CD14-positive monocyte (primary cell): ENCODE measurements at regions not wholly inside any gene's neighbourhood (a gene's known extent, or its start where the extent isn't known, plus 50 kb on each side); places are given as distances from the start of the nearest gene placed in this dataset.

Source experiments
- DNase-seq, 3 donors: peaks; one replicate each; pipeline ENCODE4 v3.0.0-alpha.2; 2011 to 2022
- H2AFZ ChIP-seq: 2 replicates; pipeline ENCODE4 v1.6.0; 2012; ENCODE audit warnings: mild to moderate bottlenecking, low read depth, low read length, inconsistent platforms; ENCODE audit not compliant: insufficient read depth, poor library complexity, severe bottlenecking
- H3K27ac ChIP-seq, 2 donors: 1 replicate in 1 of 2; 2 replicates in 1 of 2; pipeline ENCODE4 v1.5.1; 2012 to 2013; ENCODE audit warnings: low read length in 2 of 2, control low read depth in 1 of 2, inconsistent platforms in 1 of 2, low read depth in 1 of 2, mild to moderate bottlenecking in 1 of 2
- H3K27me3 ChIP-seq, 2 donors: one replicate each; pipeline versions ENCODE4 v1.6.0 to v1.6.1; 2011 to 2013; ENCODE audit warnings: low read length in 2 of 2; ENCODE audit not compliant: control insufficient read depth in 2 of 2, insufficient read depth in 2 of 2
- H3K36me3 ChIP-seq, 2 donors: replicated peaks in 1 of 2; 1 replicate in 1 of 2; 2 replicates in 1 of 2; pipeline versions ENCODE4 v1.5.1 to v1.6.1; 2012 to 2013; ENCODE audit warnings: low read length in 2 of 2, control low read depth in 1 of 2, inconsistent platforms in 1 of 2, mild to moderate bottlenecking in 1 of 2; ENCODE audit not compliant: insufficient read depth in 2 of 2, control insufficient read depth in 1 of 2
- H3K4me1 ChIP-seq, 2 donors: 1 replicate in 1 of 2; 2 replicates in 1 of 2; pipeline versions ENCODE4 v1.5.1 to v1.6.1; 2012 to 2013; ENCODE audit warnings: low read length in 2 of 2, control low read depth in 1 of 2, inconsistent platforms in 1 of 2, mild to moderate bottlenecking in 1 of 2, moderate library complexity in 1 of 2; ENCODE audit not compliant: insufficient read depth in 2 of 2, control insufficient read depth in 1 of 2
- H3K4me2 ChIP-seq: replicated peaks from 2 replicates; pipeline ENCODE3; 2012; ENCODE audit warnings: low read length, moderate library complexity, mild to moderate bottlenecking; ENCODE audit not compliant: poor library complexity, severe bottlenecking; ENCODE audit errors: extremely low read depth
- H3K4me3 ChIP-seq, 3 experiments: fragments of 200-600 bp in 1 of 3; sonication (generic) in 1 of 3; replicated peaks in 1 of 3; 1 replicate in 2 of 3; 2 replicates in 1 of 3; pipeline ENCODE4 v1.5.1; 2011 to 2013; ENCODE audit warnings: low read length in 3 of 3, mild to moderate bottlenecking in 3 of 3, control low read depth in 2 of 3, low read depth in 2 of 3, inconsistent platforms in 1 of 3, moderate library complexity in 1 of 3
- H3K79me2 ChIP-seq: 2 replicates; pipeline ENCODE4 v1.6.0; 2012; ENCODE audit warnings: mild to moderate bottlenecking, control low read depth, inconsistent platforms, low read length, moderate library complexity; ENCODE audit not compliant: insufficient read depth
- H3K9ac ChIP-seq: 2 replicates; pipeline ENCODE4 v1.6.0; 2017; ENCODE audit warnings: low read length, mild to moderate bottlenecking; ENCODE audit not compliant: insufficient read depth, poor library complexity, severe bottlenecking
- H3K9me3 ChIP-seq, 2 donors: replicated peaks in 1 of 2; 1 replicate in 1 of 2; 2 replicates in 1 of 2; pipeline versions ENCODE4 v1.5.1 to v1.6.1; 2012 to 2013; ENCODE audit warnings: low read length in 2 of 2, control low read depth in 1 of 2; ENCODE audit not compliant: control insufficient read depth in 1 of 2, insufficient read depth in 1 of 2
- H4K20me1 ChIP-seq: 2 replicates; pipeline ENCODE4 v1.6.0; 2012; ENCODE audit warnings: mild to moderate bottlenecking, low read length, control low read depth, moderate library complexity; ENCODE audit not compliant: insufficient read depth
- H3K27ac Mint-ChIP-seq, 7 donors: one replicate each; pipeline ENCODE4 v1.8.0; 2020; ENCODE audit warnings: mild to moderate bottlenecking in 7 of 7, mixed read lengths in 7 of 7, moderate library complexity in 6 of 7, inconsistent platforms in 2 of 7
- H3K27me3 Mint-ChIP-seq, 3 donors: one replicate each; pipeline ENCODE4 v1.8.0; 2021 to 2022; ENCODE audit warnings: low read depth in 3 of 3, mild to moderate bottlenecking in 3 of 3, mixed read lengths in 3 of 3, moderate library complexity in 3 of 3, inconsistent platforms in 1 of 3
- H3K36me3 Mint-ChIP-seq, 2 donors: one replicate each; pipeline ENCODE4 v1.8.0; 2020; ENCODE audit warnings: mixed read lengths in 2 of 2, inconsistent platforms in 1 of 2, mild to moderate bottlenecking in 1 of 2
- H3K4me1 Mint-ChIP-seq: one replicate; pipeline ENCODE4 v1.8.0; 2020; ENCODE audit warnings: mild to moderate bottlenecking, mixed read lengths
- H3K4me3 Mint-ChIP-seq, 2 donors: one replicate each; pipeline ENCODE4 v1.8.0; 2020; ENCODE audit warnings: mild to moderate bottlenecking in 2 of 2, mixed read lengths in 2 of 2, moderate library complexity in 1 of 2
- H3K9me3 Mint-ChIP-seq, 7 donors: one replicate each; pipeline ENCODE4 v1.8.0; 2020 to 2022; ENCODE audit warnings: mixed read lengths in 7 of 7, mild to moderate bottlenecking in 6 of 7, moderate library complexity in 6 of 7, inconsistent platforms in 2 of 7
- WGBS: methylation state at CpG from one replicate; pipeline ENCODE4 v1.1.5; 2013; ENCODE audit warnings: missing lambda C conversion rate; ENCODE audit not compliant: insufficient coverage; 5-methylcytosine and 5-hydroxymethylcytosine counted together
- intact Hi-C, 2 donors: fragments of 100-400 bp; cut with micrococcal nuclease; formaldehyde crosslinking; loops; one replicate each; pipeline versions ENCODE4 v1.15.0 to v1.15.1; 2023
- TF ChIP-seq, protein P1 (sequence below): fragments of 200-600 bp; IDR thresholded peaks from one replicate; pipeline ENCODE4 v1.8.0; 2022; ENCODE audit warnings: antibody characterized with exemption, mild to moderate bottlenecking

DNA sequence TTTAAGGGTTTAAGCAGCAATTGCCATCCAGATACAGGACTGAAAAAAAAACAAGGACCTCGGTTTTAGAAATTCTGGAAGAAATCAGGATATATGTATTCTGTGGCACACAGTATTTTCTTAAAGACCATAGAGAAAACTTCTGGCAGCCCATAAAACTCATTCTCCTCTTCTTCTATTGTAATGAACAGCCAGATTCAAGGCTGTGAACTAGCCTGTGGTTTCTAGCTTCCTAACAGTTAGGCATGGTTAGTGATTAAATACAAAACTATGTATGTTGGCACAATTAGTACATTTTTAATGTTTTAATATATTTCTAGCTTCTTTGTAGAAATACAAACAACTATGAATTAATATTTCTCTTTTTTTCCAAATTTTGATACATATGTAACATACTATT lies 555.7 kb downstream of the DSC3 start:
- Mint-ChIP-seq H3K4me3 (no peak overlapping the region), H3K27me3 (no peaks in the 10 kb centered on the region), H3K4me1 (no peaks in the 10 kb centered on the region), H3K36me3 (no peaks in the 10 kb centered on the region), H3K9me3 (peaks cover 0 to 3% (median 0%) of the 10 kb centered on the region in 7 donors), H3K27ac (no peak overlapping the region)
- intact Hi-C loops = no loop called here
- WGBS = no CpG with 5 or more reads among the region's 1 CpG
- no peak overlapping the region for H3K4me3 ChIP-seq
- no peaks in the 10 kb centered on the region for H4K20me1 ChIP-seq
- H3K4me2 ChIP-seq = no peak overlapping the region
- peaks cover 0 to 4% of the 10 kb centered on the region in 2 donors for H3K9me3 ChIP-seq
- no peaks in the 10 kb centered on the region for H3K4me1 ChIP-seq
- no peak for DNase-seq
- H3K9ac ChIP-seq = no peak overlapping the region
- no peak overlapping the region for H3K27ac ChIP-seq
- no peaks in the 10 kb centered on the region for H3K36me3 ChIP-seq
- no peaks in the 10 kb centered on the region for H3K79me2 ChIP-seq
- H3K27me3 ChIP-seq = no peaks in the 10 kb centered on the region
- TF ChIP-seq, protein P1, sequence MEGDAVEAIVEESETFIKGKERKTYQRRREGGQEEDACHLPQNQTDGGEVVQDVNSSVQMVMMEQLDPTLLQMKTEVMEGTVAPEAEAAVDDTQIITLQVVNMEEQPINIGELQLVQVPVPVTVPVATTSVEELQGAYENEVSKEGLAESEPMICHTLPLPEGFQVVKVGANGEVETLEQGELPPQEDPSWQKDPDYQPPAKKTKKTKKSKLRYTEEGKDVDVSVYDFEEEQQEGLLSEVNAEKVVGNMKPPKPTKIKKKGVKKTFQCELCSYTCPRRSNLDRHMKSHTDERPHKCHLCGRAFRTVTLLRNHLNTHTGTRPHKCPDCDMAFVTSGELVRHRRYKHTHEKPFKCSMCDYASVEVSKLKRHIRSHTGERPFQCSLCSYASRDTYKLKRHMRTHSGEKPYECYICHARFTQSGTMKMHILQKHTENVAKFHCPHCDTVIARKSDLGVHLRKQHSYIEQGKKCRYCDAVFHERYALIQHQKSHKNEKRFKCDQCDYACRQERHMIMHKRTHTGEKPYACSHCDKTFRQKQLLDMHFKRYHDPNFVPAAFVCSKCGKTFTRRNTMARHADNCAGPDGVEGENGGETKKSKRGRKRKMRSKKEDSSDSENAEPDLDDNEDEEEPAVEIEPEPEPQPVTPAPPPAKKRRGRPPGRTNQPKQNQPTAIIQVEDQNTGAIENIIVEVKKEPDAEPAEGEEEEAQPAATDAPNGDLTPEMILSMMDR = no peak
- H2AFZ ChIP-seq = no peak overlapping the region

- H3K9ac ChIP-seq = no peak overlapping the region
- TF ChIP-seq, protein P1 = no peak
- H3K4me1 Mint-ChIP-seq = no peaks in the 10 kb centered on the region
- no peak overlapping the region for H3K4me2 ChIP-seq
- no peaks in the 10 kb centered on the region for H4K20me1 ChIP-seq
- no peaks in the 10 kb centered on the region for H3K79me2 ChIP-seq
- H3K27ac ChIP-seq = no peak overlapping the region
- no peak overlapping the region for H2AFZ ChIP-seq
- no peak overlapping the region for H3K4me3 ChIP-seq
- no peaks in the 10 kb centered on the region for H3K27me3 ChIP-seq
- WGBS = 80% methylated on average over 1 of the region's 2 CpGs
- H3K36me3 Mint-ChIP-seq = no peaks in the 10 kb centered on the region
- no peak overlapping the region for H3K27ac Mint-ChIP-seq
- DNase-seq = no peak
- peaks cover 0 to 6% (median 2%) of the 10 kb centered on the region in 7 donors for H3K9me3 Mint-ChIP-seq
- H3K9me3 ChIP-seq = no peaks in the 10 kb centered on the region
- H3K4me1 ChIP-seq = no peaks in the 10 kb centered on the region
- no peaks in the 10 kb centered on the region for H3K27me3 Mint-ChIP-seq
- intact Hi-C loops = no loop called here
- no peak overlapping the region for H3K4me3 Mint-ChIP-seq
- H3K36me3 ChIP-seq = no peaks in the 10 kb centered on the region
Observed at GRCh38 chr18:30485078-30485477, 557.5 kb downstream of the DSC3 start.
